Activated effector memory CD4-positive, alpha-beta T cell treated with anti-CD3 and anti-CD28 coated beads, Interleukin-2, amount 50 U/mL, for 16 hours (primary cell): ENCODE measurements at regions not wholly inside any gene's neighbourhood (a gene's known extent, or its start where the extent isn't known, plus 50 kb on each side); places are given as distances from the start of the nearest gene placed in this dataset.

Experiments
- DNase-seq: peaks from one replicate; pipeline ENCODE4 v3.0.0-alpha.2; 2020

DNA sequence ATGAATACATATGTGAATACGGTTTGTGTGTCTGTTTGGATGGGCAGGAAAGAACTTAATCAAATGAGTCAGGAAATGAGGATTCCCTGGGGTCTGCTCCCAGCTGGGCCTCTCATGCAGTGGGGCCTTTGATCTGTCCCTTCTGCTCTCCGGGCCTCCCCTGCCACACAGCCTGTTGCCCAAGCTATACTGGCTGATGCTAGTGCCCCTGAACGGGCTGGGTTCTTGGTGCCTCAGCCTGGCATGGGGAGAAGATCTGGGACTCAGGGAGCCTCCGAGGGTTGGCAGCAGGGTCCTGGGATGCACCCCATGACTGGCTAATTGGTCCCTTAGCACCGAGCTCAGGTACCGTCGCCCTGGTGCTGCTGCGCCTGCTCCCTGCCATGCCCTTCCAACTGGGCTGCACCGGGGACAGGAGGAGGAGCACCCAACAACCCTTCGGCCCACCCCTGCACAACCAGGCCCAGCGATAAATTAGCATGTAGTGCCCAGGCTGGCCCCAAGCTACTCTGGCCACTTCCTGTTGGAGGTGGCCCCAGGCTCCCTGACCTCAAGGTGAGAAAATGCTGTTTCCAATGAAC lies 59.9 kb upstream of the DUSP5 start:
- DNase-seq = peak; percentile 48

DNA sequence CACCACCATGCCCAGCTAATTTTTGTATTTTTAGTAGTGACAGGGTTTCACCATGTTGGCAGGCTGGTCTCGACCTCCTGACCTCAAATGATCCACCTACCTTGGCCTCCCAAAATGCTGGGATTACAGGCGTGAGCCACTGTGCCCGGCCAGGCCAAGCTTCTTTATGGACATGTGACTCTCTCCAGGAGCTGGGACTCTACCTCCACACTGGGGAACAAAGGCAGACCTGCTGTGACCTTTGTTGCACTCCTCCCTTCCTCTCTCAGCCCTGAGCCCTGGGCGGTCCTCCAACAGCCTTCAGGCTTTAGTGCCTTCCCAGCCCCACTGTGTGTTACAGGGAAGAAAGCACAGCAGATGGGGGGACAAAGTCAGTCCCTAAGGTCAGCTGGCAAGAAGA lies 55.0 kb upstream of the DUSP5 start:
- peak; percentile 36 for DNase-seq

DNA sequence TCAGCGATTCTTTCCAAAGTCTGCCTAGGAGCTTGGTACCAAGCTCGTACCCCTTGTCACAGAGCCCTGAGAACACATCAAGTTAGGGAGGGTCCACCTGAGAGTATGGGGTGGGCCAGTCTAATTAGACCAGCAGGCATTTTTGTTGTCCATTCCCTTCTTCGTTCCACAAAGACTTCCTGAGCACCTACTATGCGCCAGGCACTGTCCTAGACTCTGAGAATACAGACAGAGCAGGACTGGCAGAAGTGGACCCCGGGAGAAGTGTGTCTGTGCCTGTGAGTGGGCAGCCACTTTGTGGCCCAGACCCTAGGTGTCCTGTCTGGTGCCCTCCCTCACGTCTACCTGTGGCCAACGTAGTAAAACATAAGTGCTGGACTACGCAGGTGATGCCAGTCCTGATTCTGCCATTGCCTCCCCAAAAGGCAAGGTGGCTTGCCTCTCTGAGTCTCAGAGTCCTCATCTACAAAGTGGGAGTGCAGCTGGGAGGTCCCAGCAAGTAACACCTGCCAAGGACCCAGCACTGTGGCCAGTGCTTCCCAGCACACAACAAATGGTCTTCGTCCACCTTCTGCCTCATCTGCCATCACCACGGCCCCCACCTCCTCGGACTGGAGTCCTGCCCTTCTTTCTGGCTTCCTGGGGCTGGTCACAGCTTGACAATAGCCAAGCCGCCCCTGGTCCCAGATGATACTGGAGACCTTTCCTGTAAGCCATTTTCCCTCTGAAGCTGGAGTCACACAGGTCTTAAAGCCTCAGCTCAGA lies 54.3 kb upstream of the DUSP5 start:
- DNase-seq = peak; percentile 37

DNA sequence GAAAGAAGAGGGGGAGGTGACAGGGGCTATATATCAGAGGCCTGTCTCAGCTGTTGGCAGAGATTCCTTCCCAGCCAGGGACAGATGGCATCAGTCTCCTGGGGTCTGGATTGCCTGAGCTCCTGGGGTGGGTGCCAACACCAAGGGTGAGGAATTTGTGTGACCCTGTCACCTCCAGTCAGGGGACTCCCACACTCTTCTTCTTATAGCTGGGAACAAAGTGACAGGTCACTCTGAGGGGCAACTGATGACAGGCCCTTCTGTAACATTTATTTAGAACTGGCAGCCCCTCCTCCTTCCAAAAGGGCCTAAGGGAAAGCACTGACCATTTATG lies 53.7 kb upstream of the DUSP5 start:
- peak; percentile 37 for DNase-seq

DNA sequence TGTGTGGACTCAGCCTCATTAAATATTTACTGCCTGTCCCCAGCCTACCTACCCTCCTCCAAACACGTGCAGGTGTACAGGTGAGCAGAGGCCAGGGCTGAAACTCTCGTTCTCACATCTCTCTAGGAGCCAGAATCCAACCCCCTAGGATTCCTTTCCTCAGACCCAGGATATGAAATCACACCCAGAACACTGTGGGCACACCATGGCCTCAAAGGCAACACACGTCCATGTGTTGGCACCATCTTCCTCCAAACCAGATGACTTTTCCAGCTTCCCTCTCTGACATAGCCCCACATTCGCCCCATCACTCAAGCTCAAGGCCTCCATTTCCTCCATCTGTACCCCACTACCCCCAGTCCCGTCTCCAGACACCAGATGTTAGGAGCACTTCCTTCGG lies 51.8 kb upstream of the DUSP5 start:
- peak; percentile 30 for DNase-seq

DNA sequence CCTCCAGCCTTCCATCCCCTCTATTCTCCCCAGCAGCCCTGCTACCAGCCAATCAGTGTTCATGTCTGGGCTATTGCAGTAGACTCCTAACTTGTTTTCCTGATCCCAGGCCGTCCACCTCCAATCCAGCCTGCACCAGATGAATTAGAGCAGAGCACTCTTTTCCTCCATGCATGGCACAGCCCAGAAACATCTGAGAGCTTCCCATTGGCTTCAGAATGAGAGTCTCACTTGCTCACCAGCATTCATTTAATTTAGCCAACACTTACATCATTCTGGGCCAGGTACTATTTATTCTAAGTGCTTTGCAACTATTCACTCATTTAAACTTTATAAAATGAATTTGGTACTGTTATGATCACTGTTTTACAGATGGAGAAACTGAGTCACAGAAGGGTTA lies 51.4 kb upstream of the DUSP5 start:
- DNase-seq = no peak

DNA sequence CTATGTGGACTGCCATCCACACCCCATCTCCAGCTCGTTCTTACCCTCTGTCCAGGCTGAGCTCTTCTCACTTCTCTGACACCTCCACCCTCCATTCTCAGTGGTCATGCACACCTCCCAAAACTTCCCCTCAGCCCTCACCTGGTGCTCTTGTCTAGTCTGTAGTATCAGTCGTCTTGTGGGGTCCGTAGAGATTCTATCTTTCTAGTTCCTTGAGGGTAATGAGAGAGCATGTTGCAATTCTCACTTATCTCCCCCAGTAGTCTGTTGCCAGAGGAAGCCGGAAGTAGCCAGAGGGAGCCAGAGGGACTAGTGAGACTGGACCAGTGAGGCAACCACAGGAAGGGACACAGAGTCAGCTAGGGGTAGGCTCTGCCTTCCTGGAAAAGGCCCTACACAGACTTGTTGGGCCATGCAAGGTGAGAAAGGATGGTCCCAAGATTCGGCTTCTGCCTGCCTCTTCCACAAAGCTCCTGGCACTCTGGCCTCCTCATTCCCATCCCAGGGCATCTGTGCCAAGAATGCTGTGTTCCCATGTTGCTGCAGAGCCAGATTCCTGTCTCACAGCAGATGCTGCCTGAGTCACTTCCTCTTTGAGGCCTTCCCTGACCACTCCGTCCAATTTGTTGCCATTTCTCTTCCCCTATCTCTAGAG lies 50.6 kb upstream of the DUSP5 start:
- peak; percentile 22 for DNase-seq

DNA sequence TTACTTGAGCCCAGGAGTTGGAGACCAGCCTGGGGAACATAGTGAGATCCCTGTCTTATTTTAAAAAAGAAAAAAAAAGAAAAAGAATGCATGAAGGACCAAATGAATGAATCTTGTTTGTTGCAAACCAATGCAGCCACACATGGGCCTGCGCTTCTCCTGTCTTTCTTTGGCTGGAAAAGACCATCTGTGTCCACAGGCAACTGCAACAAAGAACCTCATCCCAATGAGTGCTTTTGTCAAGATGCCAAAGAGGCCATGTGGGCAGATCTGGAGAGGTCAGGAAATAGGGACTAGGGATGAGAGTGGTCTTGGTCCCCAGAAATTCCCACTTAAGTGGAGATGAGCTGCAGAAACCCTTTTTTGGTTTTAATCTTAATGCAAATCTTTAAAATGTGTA lies 49.8 kb upstream of the DUSP5 start:
- peak; percentile 16 for DNase-seq
